IPS-NIHi7 (cell line): ENCODE measurements at regions not wholly inside any gene's neighbourhood (a gene's known extent, or its start where the extent isn't known, plus 50 kb on each side); places are given as distances from the start of the nearest gene placed in this dataset.
A peak's percentile ranks its signal among the peaks of the same experiment; 100 is the strongest.
"Not testable (repeated sequence)": the region's sequence is repeated elsewhere in the genome, so short reads cannot be mapped to it uniquely, and the experiment has no call there.

Experiments used
- DNase-seq: peaks from one replicate; pipeline ENCODE4 v3.0.0; 2012; ENCODE audit warnings: mixed read lengths; ENCODE audit errors: extremely low spot score

- no peak for DNase-seq
Measured at GRCh38 chr9:22838266-22838665, 391.6 kb downstream of the DMRTA1 start.

GRCh38 chr9:22840641-22841040 is 394.0 kb downstream of the DMRTA1 start:
- DNase-seq = peak; percentile 10

DNA sequence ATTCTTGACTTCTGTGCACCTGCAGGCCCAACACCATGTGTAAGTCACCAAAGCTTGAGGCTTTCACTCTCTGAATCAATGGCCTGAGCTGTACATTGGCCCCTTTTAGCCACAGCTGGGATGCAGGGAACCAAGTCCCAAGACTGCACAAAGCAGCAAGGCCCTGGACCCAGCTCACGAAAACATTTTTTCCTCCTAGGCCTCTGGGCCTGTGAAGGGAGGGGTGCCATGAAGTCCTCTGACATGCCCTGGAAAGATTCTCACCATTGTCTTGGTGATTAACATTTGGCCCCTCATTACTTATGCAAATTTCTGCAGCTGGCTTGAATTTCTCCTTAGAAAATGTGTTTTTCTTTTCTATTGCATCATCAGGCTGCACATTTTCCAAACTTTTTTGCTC is 398.6 kb downstream of the DMRTA1 start:
- not testable (repeated sequence) for DNase-seq

DNA sequence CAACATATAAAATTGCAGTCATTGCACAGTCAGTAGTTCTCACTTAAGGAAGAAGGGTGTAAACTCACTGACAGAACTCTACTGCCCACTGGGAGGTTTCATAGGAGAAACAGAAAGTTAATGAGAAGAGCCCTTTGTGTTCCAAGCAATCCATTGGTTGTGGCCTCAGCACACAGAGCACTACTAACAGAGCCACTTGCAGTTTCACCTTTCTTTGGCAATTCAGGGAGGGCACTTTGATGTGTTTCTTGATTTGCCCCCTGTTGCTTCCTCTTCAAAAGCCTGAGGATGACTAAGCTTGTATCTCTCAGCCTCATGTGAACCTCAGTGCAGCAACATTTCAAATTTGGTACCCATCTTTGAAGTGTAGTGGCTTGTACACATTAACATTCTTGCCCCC is 409.4 kb downstream of the DMRTA1 start:
- DNase-seq = peak; percentile 9

- DNase-seq = no peak
Measured at GRCh38 chr9:22857316-22857715, 410.7 kb downstream of the DMRTA1 start.

DNA sequence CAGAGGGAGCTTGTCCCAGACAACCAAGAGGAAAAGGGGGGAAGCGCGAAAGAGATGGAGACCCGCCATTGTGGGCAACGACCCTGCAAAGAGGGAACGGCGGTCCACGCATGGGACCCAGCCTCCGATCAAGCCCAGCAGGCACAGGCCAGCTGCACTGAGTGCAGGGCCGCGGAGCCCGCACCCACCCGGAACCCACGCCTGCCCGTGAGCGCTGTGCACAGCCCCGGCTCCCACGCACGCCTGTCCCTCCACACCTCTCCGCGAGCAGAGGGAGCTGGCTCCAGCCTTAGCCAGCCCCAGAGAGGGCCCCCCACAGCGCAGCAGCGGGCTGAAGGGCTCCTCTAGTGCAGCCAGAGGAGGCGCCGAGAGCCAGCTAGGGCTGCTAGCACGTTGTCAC is 416.5 kb downstream of the DMRTA1 start:
- no peak for DNase-seq

DNA sequence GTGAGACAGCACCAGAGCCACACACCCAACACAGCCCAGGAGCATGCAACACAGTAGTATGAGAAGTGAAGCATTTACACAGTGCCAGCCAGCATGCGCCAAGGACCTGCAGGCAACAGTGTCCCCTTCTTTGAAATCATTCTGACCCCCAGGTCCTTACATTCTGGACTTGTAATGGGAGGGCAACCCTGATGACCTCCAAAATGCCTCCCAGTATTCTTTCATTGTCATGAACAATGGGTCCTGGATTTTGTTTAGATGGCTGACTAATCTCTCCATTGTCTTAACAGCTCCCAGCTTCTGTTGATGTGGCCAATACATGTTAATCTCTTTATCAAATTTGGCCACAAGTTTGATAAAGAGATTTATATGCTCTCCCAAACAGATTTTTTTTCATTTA is 417.1 kb downstream of the DMRTA1 start:
- no peak for DNase-seq

GRCh38 chr9:22893196-22893843 is 446.7 kb downstream of the DMRTA1 start:
- DNase-seq = no peak

GRCh38 chr9:22898591-22898990 is 452.0 kb downstream of the DMRTA1 start:
- DNase-seq = no peak

DNA sequence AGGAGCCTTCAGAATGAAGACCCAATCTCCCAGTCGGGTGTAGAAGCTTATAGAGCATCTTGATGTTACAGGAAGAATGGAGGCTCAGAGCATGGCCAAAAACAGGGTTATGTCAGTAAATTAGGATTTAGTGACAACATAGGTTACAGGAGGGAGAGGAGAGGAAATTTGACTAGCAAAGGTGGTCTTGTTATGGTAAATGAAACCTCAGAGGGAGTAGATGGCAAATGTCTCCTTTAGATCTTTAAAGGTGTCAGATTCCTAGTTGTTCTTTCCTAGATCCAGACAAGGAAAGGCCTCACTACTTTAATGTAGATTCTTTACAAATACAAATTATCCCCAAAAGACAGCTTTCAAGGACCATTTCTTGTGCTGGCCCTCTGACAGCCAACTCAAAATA is 465.0 kb downstream of the DMRTA1 start:
- DNase-seq = peak; percentile 15

DNA sequence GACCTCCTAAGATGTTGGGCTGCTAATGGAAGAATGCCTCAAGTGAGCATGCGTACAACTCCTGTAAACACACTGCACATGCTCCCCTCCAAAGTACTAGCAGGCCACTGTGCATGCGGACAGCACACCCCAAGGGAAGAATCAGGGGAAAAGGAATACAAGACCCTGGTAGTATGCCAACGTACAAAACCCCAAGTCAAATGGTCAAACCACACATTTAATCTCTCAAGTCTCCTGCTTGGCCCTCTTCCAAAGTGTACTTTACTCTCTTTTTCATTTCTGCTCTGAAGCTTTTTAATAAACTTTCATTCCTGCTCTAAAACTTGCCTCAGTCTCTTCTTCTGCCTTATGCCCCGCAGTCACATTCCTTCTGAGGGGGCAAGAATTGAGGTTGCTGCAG is 466.4 kb downstream of the DMRTA1 start:
- DNase-seq = no peak

- no peak for DNase-seq
Measured at GRCh38 chr9:22913518-22913917, 466.9 kb downstream of the DMRTA1 start.

GRCh38 chr9:22916148-22916547 is 469.5 kb downstream of the DMRTA1 start:
- no peak for DNase-seq

GRCh38 chr9:22919423-22919822 is 472.8 kb downstream of the DMRTA1 start:
- no peak for DNase-seq

DNA sequence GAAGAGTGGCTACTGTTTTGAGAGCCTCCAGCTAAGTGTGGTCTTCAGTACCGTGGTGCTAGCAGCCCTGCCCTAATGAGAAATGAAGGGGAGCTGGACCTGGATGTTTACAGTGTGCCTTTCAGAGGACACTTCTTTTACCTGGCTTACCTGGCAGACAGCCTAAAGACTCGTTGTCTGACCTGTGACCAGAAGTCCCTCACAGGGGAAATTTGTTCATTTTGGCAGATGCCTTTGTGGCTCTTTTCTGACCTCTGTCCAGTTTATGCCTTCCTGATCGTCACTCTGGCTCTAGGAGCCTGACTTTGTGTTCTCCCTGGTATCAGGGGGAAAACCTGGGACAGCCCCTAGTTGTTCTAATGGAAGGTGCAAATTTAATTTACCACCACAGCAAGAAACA is 475.1 kb downstream of the DMRTA1 start:
- DNase-seq = no peak

GRCh38 chr9:22922222-22922621 is 475.6 kb downstream of the DMRTA1 start:
- DNase-seq = no peak

DNA sequence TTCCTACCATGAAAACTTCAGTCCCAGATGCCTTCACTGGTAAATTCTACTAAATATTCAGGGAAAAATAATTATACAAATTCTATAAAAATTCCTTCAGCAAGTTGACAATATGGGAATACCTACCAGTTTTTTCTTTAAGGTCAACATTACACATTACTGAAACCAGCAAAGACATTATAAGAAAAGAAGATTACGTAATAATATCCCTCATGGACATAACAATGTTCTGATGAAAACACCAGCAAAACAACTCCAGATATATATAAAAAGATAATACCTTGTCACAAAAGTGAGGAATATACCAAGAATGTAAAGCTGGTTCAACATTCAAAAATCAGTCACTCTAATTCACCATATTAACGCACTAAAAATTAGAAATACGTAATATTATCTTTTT is 507.9 kb downstream of the DMRTA1 start:
- DNase-seq = no peak

DNA sequence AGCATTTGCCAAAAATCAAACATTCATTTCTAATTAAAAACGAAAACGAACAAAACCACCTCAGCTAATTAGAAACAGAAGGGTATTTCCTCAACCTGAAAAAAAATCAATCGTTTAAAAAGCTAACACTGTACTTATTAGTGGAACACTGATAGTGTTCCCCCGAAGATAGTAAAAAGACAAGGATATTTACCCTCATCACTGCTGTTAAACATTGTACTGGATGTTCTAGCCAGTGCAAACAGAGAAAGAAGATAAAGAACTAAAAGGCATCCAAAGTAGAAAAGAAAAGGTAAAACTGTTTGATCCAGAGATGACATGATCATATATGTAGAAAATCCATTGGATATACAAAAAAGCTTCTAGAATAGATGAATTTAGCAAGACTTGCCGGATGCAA is 508.3 kb downstream of the DMRTA1 start:
- DNase-seq = no peak

- no peak for DNase-seq
Measured at GRCh38 chr9:22969350-22969979, 522.8 kb downstream of the DMRTA1 start.

DNA sequence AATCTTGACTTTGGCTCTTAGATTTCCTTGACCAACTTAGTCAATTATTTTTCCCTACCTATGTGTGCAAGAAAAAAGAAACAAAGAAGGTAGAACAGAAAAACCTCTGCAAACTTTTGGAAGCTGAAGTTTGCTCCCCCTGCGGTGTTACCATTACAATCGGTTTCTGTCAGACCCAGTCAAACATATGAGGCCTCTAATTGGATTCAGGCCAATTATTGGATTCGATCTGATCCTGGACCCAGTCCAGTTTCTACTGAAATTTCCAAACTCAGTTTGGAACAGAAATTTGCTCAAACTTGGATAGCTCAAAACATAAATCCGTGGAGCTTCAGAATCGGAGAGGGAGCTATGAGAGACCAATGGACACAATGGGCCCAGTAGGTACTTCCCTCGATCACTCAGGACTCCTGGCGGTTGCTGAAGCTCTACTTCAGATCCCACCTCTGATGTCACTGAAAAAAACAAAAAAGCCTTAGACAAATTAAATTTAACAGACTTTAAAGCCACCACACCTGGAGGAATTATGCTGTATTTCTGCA is 523.9 kb downstream of the DMRTA1 start:
- DNase-seq = no peak

GRCh38 chr9:22975951-22976350 is 529.3 kb downstream of the DMRTA1 start:
- no peak for DNase-seq

DNA sequence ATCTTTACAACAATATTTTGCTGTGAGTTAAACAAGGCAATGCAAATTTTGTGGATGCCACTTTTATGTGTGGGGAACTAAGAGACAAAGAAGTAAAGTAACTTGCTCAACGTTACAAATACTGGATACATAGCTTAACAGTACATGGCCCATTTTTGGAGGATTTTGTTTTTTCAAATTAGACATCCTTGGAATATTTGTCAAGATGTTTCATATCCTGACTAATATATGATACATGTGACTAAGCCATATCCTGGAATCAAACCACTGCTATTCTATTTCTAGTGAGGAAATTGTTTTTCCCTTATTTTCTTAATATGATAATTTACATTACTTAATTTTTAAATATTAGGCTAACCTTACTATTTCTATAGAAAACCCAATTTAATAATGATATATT is 529.8 kb downstream of the DMRTA1 start:
- no peak for DNase-seq

- not testable (repeated sequence) for DNase-seq
Measured at GRCh38 chr9:22980429-22980828, 533.8 kb downstream of the DMRTA1 start.

- peak; percentile 11 for DNase-seq
Measured at GRCh38 chr9:22986556-22986955, 539.9 kb downstream of the DMRTA1 start.
